ENCODE measurements at regions not wholly inside any gene's neighbourhood (a gene's known extent, or its start where the extent isn't known, plus 50 kb on each side); places are given as distances from the start of the nearest gene placed in this dataset.
"Not testable (repeated sequence)": the region's sequence is repeated elsewhere in the genome, so short reads cannot be mapped to it uniquely, and the experiment has no call there.

DNA sequence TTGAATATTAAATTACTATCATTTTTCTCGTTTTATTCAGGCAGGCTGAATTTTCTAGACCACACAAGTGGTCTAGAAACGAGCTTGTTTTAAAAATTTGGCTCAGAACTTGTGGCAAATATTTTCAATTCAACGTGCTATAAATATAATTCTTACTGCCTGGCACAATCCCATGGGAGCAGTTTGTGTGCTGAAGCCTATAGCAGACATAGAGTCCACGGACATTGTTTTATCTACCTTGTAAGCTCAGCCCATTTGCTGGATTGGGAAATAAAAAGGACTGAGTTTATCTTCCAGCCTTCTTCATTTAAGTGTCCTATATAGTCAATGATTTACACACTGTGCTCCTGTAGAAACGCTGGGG, 103.4 kb downstream of the ZBTB18 start:
- Histone ChIP-seq H3K79me2 (no peaks in the 10 kb centered on the region), H3K4me1 (no peaks in the 10 kb centered on the region), H3K27me3 (ENCODE audit: control insufficient read depth, insufficient read depth, low read length) (no peaks in the 10 kb centered on the region), H3K4me2 (ENCODE audit: low read length) (no peak overlapping the region), H2AFZ (no peak overlapping the region), H3K4me3 (ENCODE audit: low read depth, low read length) (no peak overlapping the region), H3K9me3 (ENCODE audit: control insufficient read depth, low read length) (no peaks in the 10 kb centered on the region), H3K9ac (no peak overlapping the region), H3K36me3 (ENCODE audit: control insufficient read depth, insufficient read depth, low read length) (no peaks in the 10 kb centered on the region), H3K27ac (no peak overlapping the region)
- TF ChIP-seq, protein P1, sequence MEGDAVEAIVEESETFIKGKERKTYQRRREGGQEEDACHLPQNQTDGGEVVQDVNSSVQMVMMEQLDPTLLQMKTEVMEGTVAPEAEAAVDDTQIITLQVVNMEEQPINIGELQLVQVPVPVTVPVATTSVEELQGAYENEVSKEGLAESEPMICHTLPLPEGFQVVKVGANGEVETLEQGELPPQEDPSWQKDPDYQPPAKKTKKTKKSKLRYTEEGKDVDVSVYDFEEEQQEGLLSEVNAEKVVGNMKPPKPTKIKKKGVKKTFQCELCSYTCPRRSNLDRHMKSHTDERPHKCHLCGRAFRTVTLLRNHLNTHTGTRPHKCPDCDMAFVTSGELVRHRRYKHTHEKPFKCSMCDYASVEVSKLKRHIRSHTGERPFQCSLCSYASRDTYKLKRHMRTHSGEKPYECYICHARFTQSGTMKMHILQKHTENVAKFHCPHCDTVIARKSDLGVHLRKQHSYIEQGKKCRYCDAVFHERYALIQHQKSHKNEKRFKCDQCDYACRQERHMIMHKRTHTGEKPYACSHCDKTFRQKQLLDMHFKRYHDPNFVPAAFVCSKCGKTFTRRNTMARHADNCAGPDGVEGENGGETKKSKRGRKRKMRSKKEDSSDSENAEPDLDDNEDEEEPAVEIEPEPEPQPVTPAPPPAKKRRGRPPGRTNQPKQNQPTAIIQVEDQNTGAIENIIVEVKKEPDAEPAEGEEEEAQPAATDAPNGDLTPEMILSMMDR (IDR thresholded peaks at IDR 0.05), result no peak

DNA sequence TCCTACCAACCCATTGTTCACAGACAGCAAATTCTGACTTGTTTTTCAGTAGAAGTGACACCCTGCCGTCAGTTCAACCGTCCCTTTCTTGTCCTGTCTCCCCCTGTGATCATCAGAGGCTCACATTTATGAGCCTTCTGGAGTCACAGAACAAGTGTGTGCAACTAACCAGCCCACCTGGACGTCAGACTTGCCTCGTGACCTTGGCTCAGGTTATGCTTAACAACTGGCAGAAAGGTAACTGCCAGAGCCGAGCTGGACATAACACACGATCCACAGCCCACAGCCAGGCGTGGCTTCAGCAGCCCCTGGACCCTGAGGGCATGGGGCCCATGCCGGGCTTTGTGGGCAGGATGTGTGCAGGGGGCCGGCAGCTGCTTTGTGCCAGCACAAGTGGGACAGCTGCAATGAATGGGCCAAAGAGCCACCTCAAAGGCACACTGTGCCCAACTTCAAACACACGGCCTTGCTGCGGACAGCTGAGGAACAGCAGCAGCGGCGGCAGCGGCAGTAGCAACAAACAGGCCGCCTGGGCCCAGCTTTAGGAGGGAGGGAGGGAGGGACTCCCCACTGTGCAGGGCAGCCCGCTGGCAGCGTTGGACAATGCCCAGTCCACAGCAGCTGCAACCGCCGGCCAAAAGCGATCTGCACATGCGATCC, 103.9 kb downstream of the ZBTB18 start:
- Histone ChIP-seq H3K36me3 (ENCODE audit: control insufficient read depth, insufficient read depth, low read length) (no peaks in the 10 kb centered on the region), H3K27me3 (ENCODE audit: control insufficient read depth, insufficient read depth, low read length) (no peaks in the 10 kb centered on the region), H3K9ac (no peak overlapping the region), H3K4me3 (ENCODE audit: low read depth, low read length) (no peak overlapping the region), H3K27ac (no peak overlapping the region), H2AFZ (no peak overlapping the region), H3K4me1 (no peaks in the 10 kb centered on the region), H3K9me3 (ENCODE audit: control insufficient read depth, low read length) (no peaks in the 10 kb centered on the region), H3K79me2 (no peaks in the 10 kb centered on the region), H3K4me2 (ENCODE audit: low read length) (no peak overlapping the region)
- TF ChIP-seq, protein P1 (IDR thresholded peaks at IDR 0.05), result no peak

DNA sequence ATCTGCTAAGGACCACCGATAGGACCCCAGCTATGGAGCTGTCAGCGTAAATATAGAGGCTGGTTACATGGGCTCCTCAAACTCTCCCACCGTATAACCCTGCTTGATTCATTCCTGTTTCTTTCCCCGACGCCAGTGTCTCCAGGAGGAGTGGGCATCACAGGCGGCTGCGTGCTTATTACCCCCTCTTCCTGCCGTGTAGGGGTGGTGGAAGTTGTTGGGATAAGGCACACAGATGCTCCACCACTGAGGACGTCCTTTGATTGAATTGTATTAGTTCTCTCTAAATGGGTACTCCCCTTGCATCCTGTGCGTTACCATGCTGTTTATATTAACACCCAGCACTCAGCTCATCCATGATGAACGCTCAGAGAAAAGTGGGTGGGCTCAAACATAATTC, 104.6 kb downstream of the ZBTB18 start:
- H3K9me3 ChIP-seq (ENCODE audit: control insufficient read depth, low read length), result no peaks in the 10 kb centered on the region
- TF ChIP-seq, protein P1 (IDR thresholded peaks at IDR 0.05), result no peak
- H3K27ac ChIP-seq, result no peak overlapping the region
- no peaks in the 10 kb centered on the region for H3K4me1 ChIP-seq
- H3K79me2 ChIP-seq, result no peaks in the 10 kb centered on the region
- no peak overlapping the region for H3K4me2 ChIP-seq (ENCODE audit: low read length)
- H3K27me3 ChIP-seq (ENCODE audit: control insufficient read depth, insufficient read depth, low read length), result no peaks in the 10 kb centered on the region
- no peak overlapping the region for H3K4me3 ChIP-seq (ENCODE audit: low read depth, low read length)
- no peak overlapping the region for H2AFZ ChIP-seq
- no peaks in the 10 kb centered on the region for H3K36me3 ChIP-seq (ENCODE audit: control insufficient read depth, insufficient read depth, low read length)
- no peak overlapping the region for H3K9ac ChIP-seq

DNA sequence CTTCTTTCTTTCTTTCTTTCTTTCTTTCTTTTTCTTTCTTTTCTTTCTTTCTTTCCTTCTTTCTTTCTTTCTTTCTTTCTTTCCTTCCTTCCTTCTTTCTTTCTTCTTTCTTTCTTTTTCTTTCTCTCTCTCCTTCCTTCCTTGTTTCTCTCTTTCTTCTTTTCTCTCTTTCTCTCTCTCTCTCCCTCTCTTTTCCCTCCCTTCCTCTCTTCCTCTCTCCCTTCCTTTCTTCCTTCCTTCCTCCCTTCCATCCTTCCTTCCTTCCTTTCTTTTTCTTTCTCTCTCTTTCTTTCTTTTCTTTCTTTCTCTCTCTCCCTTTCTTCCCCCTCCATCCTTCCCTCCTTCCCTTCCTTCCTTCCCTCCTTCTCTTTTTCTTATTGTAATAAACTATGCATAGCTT, 105.5 kb downstream of the ZBTB18 start:
- H3K36me3 ChIP-seq (ENCODE audit: control insufficient read depth, insufficient read depth, low read length); H3K9ac ChIP-seq; H3K4me2 ChIP-seq (ENCODE audit: low read length); H3K9me3 ChIP-seq (ENCODE audit: control insufficient read depth, low read length); H3K27me3 ChIP-seq (ENCODE audit: control insufficient read depth, insufficient read depth, low read length); H3K4me1 ChIP-seq; H2AFZ ChIP-seq; H3K79me2 ChIP-seq; H3K27ac ChIP-seq; H3K4me3 ChIP-seq (ENCODE audit: low read depth, low read length): not testable (repeated sequence)

DNA sequence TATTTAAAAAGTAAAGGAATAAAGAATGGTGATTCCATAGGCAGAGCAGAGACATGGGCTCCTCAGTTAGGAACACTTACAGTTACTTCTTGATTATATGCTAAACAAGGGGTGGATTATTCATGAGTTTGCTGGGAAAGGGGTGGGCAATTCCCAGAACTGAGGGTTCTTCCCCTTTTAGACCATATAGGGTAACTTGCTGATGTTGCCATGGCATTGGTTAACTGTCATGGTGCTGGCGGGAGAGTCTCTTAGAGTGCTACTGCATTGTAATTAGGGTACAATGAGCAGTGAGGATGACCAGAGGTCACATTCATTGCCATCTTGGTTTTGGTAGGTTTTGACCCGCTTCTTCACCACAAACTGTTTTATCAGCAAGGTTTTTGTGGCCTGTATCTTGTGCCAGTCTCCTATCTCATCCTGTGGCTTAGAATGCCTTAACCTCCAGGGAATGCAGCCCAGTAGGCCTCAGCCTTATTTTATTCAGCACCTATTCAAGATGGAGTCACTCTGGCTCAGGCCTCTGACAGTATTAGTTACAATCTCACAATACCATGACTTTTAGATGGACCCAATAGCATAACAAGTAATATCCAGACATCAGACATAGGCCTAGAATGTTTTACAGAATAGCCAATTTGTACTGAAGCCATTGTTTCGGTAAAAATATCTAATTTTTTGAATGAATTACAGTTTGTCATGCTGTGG, 106.8 kb downstream of the ZBTB18 start:
- H3K79me2 ChIP-seq, result no peaks in the 10 kb centered on the region
- H3K36me3 ChIP-seq (ENCODE audit: control insufficient read depth, insufficient read depth, low read length), result no peaks in the 10 kb centered on the region
- H3K4me3 ChIP-seq (ENCODE audit: low read depth, low read length), result no peak overlapping the region
- no peak overlapping the region for H3K27ac ChIP-seq
- no peaks in the 10 kb centered on the region for H3K9me3 ChIP-seq (ENCODE audit: control insufficient read depth, low read length)
- H3K4me2 ChIP-seq (ENCODE audit: low read length), result no peak overlapping the region
- H2AFZ ChIP-seq, result no peak overlapping the region
- no peaks in the 10 kb centered on the region for H3K4me1 ChIP-seq
- TF ChIP-seq, protein P1 (IDR thresholded peaks at IDR 0.05), result no peak
- no peak overlapping the region for H3K9ac ChIP-seq
- H3K27me3 ChIP-seq (ENCODE audit: control insufficient read depth, insufficient read depth, low read length), result no peaks in the 10 kb centered on the region
